Activated CD4-positive, CD25-positive, alpha-beta regulatory T cell treated with anti-CD3 and anti-CD28 coated beads, Interleukin-2, amount 50 U/mL, for 72 hours (primary cell): ENCODE measurements at regions not wholly inside any gene's neighbourhood (a gene's known extent, or its start where the extent isn't known, plus 50 kb on each side); places are given as distances from the start of the nearest gene placed in this dataset.
A peak's percentile ranks its signal among the peaks of the same experiment; 100 is the strongest.
"Not testable (repeated sequence)": the region's sequence is repeated elsewhere in the genome, so short reads cannot be mapped to it uniquely, and the experiment has no call there.

Source experiments
- DNase-seq: peaks from one replicate; pipeline ENCODE4 v3.0.0; 2021

GRCh38 chr10:60613434-60613833 lies 164.8 kb upstream of the CDK1 start:
- DNase-seq = no peak

DNA sequence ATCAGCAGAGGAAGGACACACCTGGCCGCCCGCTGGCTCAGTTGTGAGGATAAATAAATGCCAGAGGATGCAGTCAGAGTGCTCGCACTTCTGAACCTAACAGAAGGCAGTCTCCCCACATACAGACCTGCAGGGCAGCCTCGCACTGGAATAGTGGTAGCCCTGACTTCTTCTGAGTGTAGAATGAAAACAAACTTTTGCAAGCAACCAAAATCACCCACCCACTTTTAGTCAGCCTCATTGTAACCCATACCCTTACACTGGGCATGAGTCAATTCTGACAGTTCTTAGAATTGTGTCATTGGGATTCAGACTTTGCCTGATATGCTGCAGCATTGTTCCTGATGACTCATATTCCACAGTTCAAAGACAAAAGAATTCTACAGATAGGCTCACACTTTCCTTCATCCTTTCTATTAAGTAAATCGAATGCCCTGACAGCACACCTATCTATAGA lies 167.0 kb upstream of the CDK1 start:
- no peak for DNase-seq

- no peak for DNase-seq
These were observed 170.9 kb upstream of the CDK1 start for GRCh38 chr10:60607372-60607771.

- DNase-seq = no peak
These were observed 171.8 kb upstream of the CDK1 start for GRCh38 chr10:60606343-60607080.

GRCh38 chr10:60605476-60605875 lies 172.8 kb upstream of the CDK1 start:
- no peak for DNase-seq

DNA sequence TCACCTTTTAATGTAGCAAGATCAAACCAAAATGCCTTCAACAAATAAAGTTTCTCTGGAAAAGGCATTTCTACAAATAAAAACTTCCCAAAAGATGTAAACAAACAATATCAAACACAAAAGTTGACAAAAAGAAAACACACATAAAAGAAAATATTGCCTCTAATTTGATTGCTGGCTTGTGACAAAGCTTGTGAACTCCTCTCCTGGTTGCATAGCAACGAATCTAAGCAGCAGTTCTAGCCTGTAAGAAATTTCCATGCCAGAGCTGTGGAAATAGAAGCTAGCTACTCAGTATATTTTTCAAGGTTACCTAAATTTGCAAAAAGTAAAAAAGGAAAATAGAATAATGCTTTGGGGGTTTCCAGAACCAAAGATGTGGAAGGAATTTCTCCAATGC lies 173.9 kb upstream of the CDK1 start:
- DNase-seq = no peak

DNA sequence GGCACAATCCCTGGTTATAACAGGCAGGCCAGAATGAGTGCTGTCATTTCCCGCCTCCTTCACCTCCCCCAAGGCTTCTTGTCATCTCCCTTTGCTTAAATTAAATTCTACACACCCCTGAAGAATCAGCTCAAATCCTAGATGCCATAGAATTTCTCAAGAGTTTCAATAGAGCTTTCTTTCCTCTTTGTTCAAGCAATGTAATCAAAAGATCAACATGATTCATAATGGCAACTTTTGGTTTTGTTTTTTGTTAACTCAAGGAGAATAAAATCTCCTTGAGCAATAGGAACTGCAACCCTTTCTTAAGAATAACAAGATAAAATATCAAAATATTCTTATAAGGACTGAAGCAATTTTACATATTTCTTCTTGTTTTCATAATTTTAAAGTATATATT lies 180.8 kb upstream of the CDK1 start:
- no peak for DNase-seq

- no peak for DNase-seq
These were observed 182.4 kb upstream of the CDK1 start for GRCh38 chr10:60595852-60596251.

- DNase-seq = no peak
These were observed 183.7 kb upstream of the CDK1 start for GRCh38 chr10:60594476-60595051.

- DNase-seq = no peak
These were observed 187.2 kb upstream of the CDK1 start for GRCh38 chr10:60591119-60591518.

GRCh38 chr10:60589376-60589775 lies 188.9 kb upstream of the CDK1 start:
- no peak for DNase-seq

GRCh38 chr10:60581782-60582181 lies 192.1 kb upstream of the ANK3 start:
- not testable (repeated sequence) for DNase-seq

DNA sequence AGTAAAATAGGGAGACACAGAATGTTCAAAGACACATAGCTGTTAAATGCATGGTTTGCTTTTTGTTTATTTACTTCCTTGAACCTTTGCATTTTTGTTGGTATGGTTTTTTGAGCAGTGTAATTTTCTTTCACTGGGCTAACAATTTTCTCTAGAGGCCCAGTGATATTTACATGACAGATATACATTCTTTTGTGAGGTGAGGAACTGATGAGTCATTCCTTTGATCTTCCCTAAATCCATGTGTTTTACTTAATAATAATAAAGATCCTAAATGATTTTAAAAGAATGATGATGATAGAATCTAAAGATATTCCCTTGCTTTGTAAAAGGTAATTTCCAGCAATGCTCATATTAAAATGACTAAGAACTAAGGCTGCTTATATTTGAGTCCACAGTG lies 188.5 kb upstream of the ANK3 start:
- no peak for DNase-seq

DNA sequence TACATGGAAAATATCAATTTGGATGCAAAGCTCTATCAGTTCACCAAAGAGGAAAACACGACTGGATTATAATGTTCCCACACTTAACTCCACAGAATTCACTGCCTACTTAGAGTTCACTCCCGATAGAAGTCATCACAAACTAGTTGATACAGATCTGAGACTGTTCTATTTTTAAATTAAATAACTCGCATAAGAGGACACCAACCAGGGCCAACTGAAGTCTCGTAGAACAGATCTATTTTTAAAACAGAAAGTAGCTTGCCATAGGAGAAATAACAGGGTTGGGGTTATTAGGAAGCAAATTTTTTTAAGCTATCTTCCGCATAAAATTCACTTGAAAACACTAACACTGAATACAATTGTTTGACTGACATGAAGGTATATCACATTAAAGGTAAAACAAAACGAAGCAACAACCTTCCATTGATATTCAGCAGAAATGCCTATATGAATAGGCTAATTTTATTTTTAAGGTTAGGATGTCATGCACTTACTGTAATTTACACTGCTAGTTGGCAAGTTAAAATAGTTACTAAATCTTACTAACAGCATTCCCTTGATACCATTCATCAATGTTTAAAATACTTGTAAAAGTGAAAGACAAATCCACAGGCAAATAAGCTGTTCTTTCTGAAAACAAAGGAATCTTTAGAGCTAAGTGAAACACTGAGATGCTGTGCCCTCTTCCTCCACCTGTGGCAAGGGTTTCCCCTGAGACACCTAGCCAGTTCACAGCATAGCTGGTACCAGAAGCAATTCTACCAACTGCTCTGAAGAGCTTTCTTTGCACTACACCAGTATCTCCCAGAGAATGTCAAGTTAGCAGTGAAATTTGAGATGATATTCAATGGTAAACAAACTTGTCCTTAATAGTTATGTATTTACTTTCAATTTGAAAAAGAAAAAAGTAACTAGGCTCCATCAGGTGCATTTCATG lies 186.7 kb upstream of the ANK3 start:
- DNase-seq = no peak

DNA sequence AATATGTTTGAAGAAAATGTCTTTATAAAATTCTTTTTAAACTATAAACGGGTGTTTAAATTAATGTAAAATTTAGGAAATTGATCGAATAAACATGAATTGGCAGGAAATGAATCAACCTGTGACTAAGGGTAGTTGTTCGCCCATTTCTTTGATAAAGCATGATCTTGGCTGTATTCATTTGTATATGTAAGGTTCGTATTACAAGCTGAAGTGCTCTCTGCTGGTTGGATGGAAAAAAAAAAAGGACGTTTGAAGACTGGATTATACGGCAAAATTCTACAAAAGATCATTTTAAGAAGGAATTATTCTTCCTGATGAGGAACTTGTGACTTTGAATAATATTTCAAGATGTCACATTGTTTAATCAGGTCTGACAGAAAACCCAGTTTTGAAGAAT lies 185.4 kb upstream of the ANK3 start:
- no peak for DNase-seq

DNA sequence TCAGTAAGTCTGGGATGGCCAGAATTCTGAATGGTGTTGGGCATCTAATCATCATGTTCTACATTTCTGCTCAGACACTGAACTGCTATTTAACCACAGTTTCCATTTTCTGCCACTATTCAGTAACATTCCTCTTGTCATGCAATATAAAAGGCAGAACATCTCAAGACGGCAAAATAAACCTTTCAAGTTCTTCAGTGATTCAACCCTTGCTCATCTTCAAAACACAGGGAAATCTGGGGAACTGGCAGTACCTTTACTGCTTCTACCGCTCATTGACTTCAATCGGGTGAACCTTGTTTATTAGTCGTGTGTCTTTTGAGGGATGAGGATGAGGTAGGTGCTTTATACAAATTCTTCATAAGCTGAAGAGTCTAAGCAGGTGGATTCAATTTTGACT lies 184.7 kb upstream of the ANK3 start:
- no peak for DNase-seq

DNA sequence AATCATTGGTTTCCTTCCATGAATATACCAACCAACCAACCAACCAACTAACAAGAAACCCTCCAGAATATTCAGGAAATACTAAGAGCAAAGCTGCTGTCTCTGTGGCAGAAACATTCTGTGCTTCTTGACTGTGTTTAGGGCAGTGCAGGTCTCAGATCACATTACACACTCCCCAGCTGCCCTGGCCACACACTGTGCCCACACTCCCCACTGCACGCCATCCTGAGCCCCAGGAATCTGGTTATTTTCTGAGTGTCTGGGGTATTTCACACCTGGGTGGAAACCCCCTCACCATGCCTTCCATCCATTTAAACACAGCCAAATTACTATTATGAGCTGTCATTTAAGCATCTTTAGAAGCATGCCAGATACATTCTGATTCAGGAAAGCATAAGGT lies 183.7 kb upstream of the ANK3 start:
- DNase-seq = peak; percentile 36

- DNase-seq = no peak
These were observed 183.0 kb upstream of the ANK3 start for GRCh38 chr10:60572511-60573194.

GRCh38 chr10:60570896-60571295 lies 181.2 kb upstream of the ANK3 start:
- no peak for DNase-seq

- no peak for DNase-seq
These were observed 180.7 kb upstream of the ANK3 start for GRCh38 chr10:60570272-60570865.

- DNase-seq = no peak
These were observed 180.0 kb upstream of the ANK3 start for GRCh38 chr10:60569681-60570080.

DNA sequence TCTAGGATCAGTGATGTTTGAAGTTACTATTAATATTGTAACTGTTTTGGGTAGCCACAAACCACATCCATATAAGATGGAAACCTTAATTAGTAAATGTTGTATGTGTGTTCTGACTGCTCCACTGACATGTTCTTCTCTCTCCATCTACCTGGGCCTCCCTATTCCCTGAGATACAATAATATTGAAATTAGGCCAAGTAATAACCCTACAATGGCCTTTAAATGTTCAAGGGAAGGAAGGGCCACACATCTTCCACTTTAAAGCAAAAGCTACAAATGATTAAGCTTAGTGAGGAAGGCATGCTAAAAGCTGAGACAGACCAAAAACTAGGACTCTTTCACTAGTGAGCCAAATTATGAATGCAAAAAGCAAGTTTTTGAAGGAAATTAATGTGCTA lies 176.4 kb upstream of the ANK3 start:
- no peak for DNase-seq

GRCh38 chr10:60565492-60565891 lies 175.8 kb upstream of the ANK3 start:
- no peak for DNase-seq
